Upper lobe of left lung (tissue), 6 donors: ENCODE measurements at regions not wholly inside any gene's neighbourhood (a gene's known extent, or its start where the extent isn't known, plus 50 kb on each side); places are given as distances from the start of the nearest gene placed in this dataset.
A peak's percentile ranks its signal among the peaks of the same experiment; 100 is the strongest.

Experiments used
- ATAC-seq, 2 donors: fragments of 200-7000 bp; cut with Tn5 transposase; one replicate each; pipeline ENCODE4 v1.9.1; 2022; ENCODE audit warnings: mild to moderate bottlenecking in 2 of 2, moderate library complexity in 2 of 2; ENCODE audit not compliant: low FRiP score in 2 of 2
- DNase-seq, 2 donors: peaks; one replicate each; pipeline ENCODE4 v3.0.0-alpha.2; 2019 to 2020
- H3K27ac ChIP-seq, 4 donors: fragments of 200-600 bp; sonication (generic); one replicate each; pipeline ENCODE4 v1.5.1; 2016 to 2019
- H3K27me3 ChIP-seq, 4 donors: fragments of 200-600 bp; sonication (generic); one replicate each; pipeline ENCODE4 v1.5.1; 2017 to 2019
- H3K36me3 ChIP-seq, 4 donors: fragments of 200-600 bp; sonication (generic); one replicate each; pipeline ENCODE4 v1.5.1; 2016 to 2019
- H3K4me1 ChIP-seq, 4 donors: fragments of 200-600 bp; sonication (generic); one replicate each; pipeline ENCODE4 v1.5.1; 2018 to 2019
- H3K4me3 ChIP-seq, 4 donors: fragments of 200-600 bp; sonication (generic); one replicate each; pipeline ENCODE4 v1.5.1; 2017 to 2019; ENCODE audit warnings: mild to moderate bottlenecking in 2 of 4, moderate library complexity in 1 of 4
- H3K9me3 ChIP-seq, 4 donors: fragments of 200-600 bp; sonication (generic); one replicate each; pipeline ENCODE4 v1.5.1; 2018 to 2019
- CTCF ChIP-seq, 6 experiments: fragments of 450-650 bp in 4 of 6; fragments of 200-600 bp in 2 of 6; sonication (generic) in 2 of 6; IDR thresholded peaks; one replicate each; pipeline ENCODE4 v1.5.1; 2016 to 2019; ENCODE audit warnings: antibody characterized with exemption in 6 of 6
- EP300 ChIP-seq, 4 donors: sonication (generic); formaldehyde crosslinking; IDR thresholded peaks; one replicate each; pipeline ENCODE4 v1.5.1; 2017; ENCODE audit warnings: antibody characterized with exemption in 4 of 4, control low read depth in 2 of 4
- POLR2A ChIP-seq, 4 donors: fragments of 450-650 bp; IDR thresholded peaks; one replicate each; pipeline ENCODE4 v1.5.1; 2016 to 2017; ENCODE audit warnings: antibody characterized with exemption in 4 of 4, mild to moderate bottlenecking in 2 of 4
- POLR2AphosphoS5 ChIP-seq, 2 donors: sonication (generic); formaldehyde crosslinking; IDR thresholded peaks; one replicate each; pipeline ENCODE4 v1.5.1; 2017; ENCODE audit warnings: antibody characterized with exemption in 2 of 2
- WGBS, 2 donors: methylation state at CpG; one replicate each; pipeline ENCODE4 v1.1.5; 2017 to 2018; 5-methylcytosine and 5-hydroxymethylcytosine counted together
- donor health status: DM: no; HTN: no; CAD: no; lungs with moderate emphysema.
- donor health status: DM: no; HTN: yes; CAD: no; lungs with severe emphysema.

GRCh38 chr1:58123051-58123450, 423.5 kb downstream of the OMA1 start:
- no peak for TF ChIP-seq POLR2A (IDR thresholded peaks at IDR 0.05)
- no peak for TF ChIP-seq POLR2AphosphoS5 (IDR thresholded peaks at IDR 0.05)
- TF ChIP-seq EP300 (IDR thresholded peaks at IDR 0.05), result no peak
- no peak for TF ChIP-seq CTCF (IDR thresholded peaks at IDR 0.05)
- no peaks in the 10 kb centered on the region for H3K27me3 ChIP-seq
- H3K36me3 ChIP-seq, result no peaks in the 10 kb centered on the region
- H3K4me1 ChIP-seq, result no peaks in the 10 kb centered on the region
- 60 to 81% methylated on average over 2 of the region's 2 CpGs for WGBS, 2 donors
- DNase-seq, result no peak
- no peaks in the 10 kb centered on the region for H3K9me3 ChIP-seq
- ATAC-seq, result no peak
- H3K27ac ChIP-seq, result no peak overlapping the region
- H3K4me3 ChIP-seq, result no peak overlapping the region

- H3K9me3 ChIP-seq, result no peaks in the 10 kb centered on the region
- no peaks in the 10 kb centered on the region for H3K27me3 ChIP-seq
Observed at GRCh38 chr1:58119971-58120370, 426.6 kb downstream of the OMA1 start.

GRCh38 chr1:58116284-58116683, 430.2 kb downstream of the OMA1 start:
- Histone ChIP-seq H3K4me3 (no peak overlapping the region), H3K9me3 (no peaks in the 10 kb centered on the region), H3K27me3 (no peaks in the 10 kb centered on the region), H3K36me3 (no peaks in the 10 kb centered on the region), H3K4me1 (no peaks in the 10 kb centered on the region), H3K27ac (no peak overlapping the region)
- no peak for DNase-seq
- no peak for TF ChIP-seq CTCF (IDR thresholded peaks at IDR 0.05)
- TF ChIP-seq POLR2AphosphoS5 (IDR thresholded peaks at IDR 0.05), result no peak
- TF ChIP-seq EP300 (IDR thresholded peaks at IDR 0.05), result no peak
- TF ChIP-seq POLR2A (IDR thresholded peaks at IDR 0.05), result no peak
- no peak for ATAC-seq

More at GRCh38 chr1:58119971-58120370, 426.6 kb downstream of the OMA1 start:
- TF ChIP-seq EP300 (IDR thresholded peaks at IDR 0.05) (no peak), CTCF (IDR thresholded peaks at IDR 0.05) (no peak), POLR2A (IDR thresholded peaks at IDR 0.05) (no peak), POLR2AphosphoS5 (IDR thresholded peaks at IDR 0.05) (no peak)
- 50 to 69% methylated on average over 2 of the region's 2 CpGs for WGBS, 2 donors
- Histone ChIP-seq H3K27ac (no peak overlapping the region), H3K4me1 (no peaks in the 10 kb centered on the region), H3K4me3 (no peak overlapping the region), H3K36me3 (no peaks in the 10 kb centered on the region)
- DNase-seq (no peak), ATAC-seq (no peak)

- TF ChIP-seq CTCF (IDR thresholded peaks at IDR 0.05) (no peak), POLR2A (IDR thresholded peaks at IDR 0.05) (no peak), POLR2AphosphoS5 (IDR thresholded peaks at IDR 0.05) (no peak), EP300 (IDR thresholded peaks at IDR 0.05) (no peak)
- peak in 1 of 2 donors; percentile 51 for ATAC-seq
- 77 to 89% methylated on average over 2 of the region's 2 CpGs for WGBS, 2 donors
Observed at GRCh38 chr1:58109646-58110200, 436.8 kb downstream of the OMA1 start.

GRCh38 chr1:58108783-58109182, 437.7 kb downstream of the OMA1 start:
- 84 to 93% methylated on average over 2 of the region's 2 CpGs for WGBS, 2 donors
- no peaks in the 10 kb centered on the region for H3K27me3 ChIP-seq
- H3K27ac ChIP-seq, result no peak overlapping the region
- no peak for ATAC-seq
- H3K4me3 ChIP-seq, result no peak overlapping the region
- DNase-seq, result no peak
- H3K36me3 ChIP-seq, result no peaks in the 10 kb centered on the region
- TF ChIP-seq CTCF (IDR thresholded peaks at IDR 0.05) (no peak), POLR2AphosphoS5 (IDR thresholded peaks at IDR 0.05) (no peak)
- no peaks in the 10 kb centered on the region for H3K9me3 ChIP-seq
- no peaks in the 10 kb centered on the region for H3K4me1 ChIP-seq

More at GRCh38 chr1:58109646-58110200, 436.8 kb downstream of the OMA1 start:
- H3K9me3 ChIP-seq, result no peaks in the 10 kb centered on the region
- no peak overlapping the region for H3K27ac ChIP-seq
- no peak overlapping the region for H3K4me3 ChIP-seq
- H3K36me3 ChIP-seq, result no peaks in the 10 kb centered on the region
- H3K27me3 ChIP-seq, result no peaks in the 10 kb centered on the region
- DNase-seq, result no peak
- H3K4me1 ChIP-seq, result no peaks in the 10 kb centered on the region
